Left lobe of liver (tissue), 2 donors: ENCODE measurements at regions not wholly inside any gene's neighbourhood (a gene's known extent, or its start where the extent isn't known, plus 50 kb on each side); places are given as distances from the start of the nearest gene placed in this dataset.

ENCODE experiments used
- ATAC-seq: fragments of 200-7000 bp; cut with Tn5 transposase; one replicate; pipeline ENCODE4 v1.9.1; 2020; ENCODE audit warnings: mild to moderate bottlenecking, moderate library complexity
- DNase-seq: peaks from one replicate; pipeline ENCODE4 v3.0.0-alpha.2; 2020; ENCODE audit warnings: low spot score
- donor health status: DM: no; HTN: no; CAD: no; lungs with moderate emphysema.
- donor health status: DM: no; HTN: yes; CAD: no.

- ATAC-seq (no peak), DNase-seq (no peak)
Measured at GRCh38 chrX:145630806-145631435, 186.7 kb upstream of the SLITRK2 start.

- ATAC-seq: no peak
- DNase-seq: no peak
Measured at GRCh38 chrX:145631461-145631951, 186.1 kb upstream of the SLITRK2 start.

GRCh38 chrX:145654486-145654885 is 163.1 kb upstream of the SLITRK2 start:
- DNase-seq (no peak), ATAC-seq (no peak)

- ATAC-seq (no peak), DNase-seq (no peak)
Measured at GRCh38 chrX:145673841-145674240, 143.8 kb upstream of the SLITRK2 start.

GRCh38 chrX:145677109-145677817 is 140.4 kb upstream of the SLITRK2 start:
- DNase-seq: no peak
- ATAC-seq: no peak

GRCh38 chrX:145682518-145683298 is 134.9 kb upstream of the SLITRK2 start:
- ATAC-seq: no peak
- DNase-seq: no peak

GRCh38 chrX:145687146-145687545 is 130.5 kb upstream of the SLITRK2 start:
- ATAC-seq (no peak), DNase-seq (no peak)

- DNase-seq (no peak), ATAC-seq (no peak)
Measured at GRCh38 chrX:145687707-145688106, 129.9 kb upstream of the SLITRK2 start.

GRCh38 chrX:145694048-145694447 is 123.6 kb upstream of the SLITRK2 start:
- ATAC-seq: no peak

GRCh38 chrX:145715641-145716138 is 101.9 kb upstream of the SLITRK2 start:
- DNase-seq: no peak

More at GRCh38 chrX:145694048-145694447, 123.6 kb upstream of the SLITRK2 start:
- no peak for DNase-seq

GRCh38 chrX:145716226-145716625 is 101.4 kb upstream of the SLITRK2 start:
- DNase-seq (no peak), ATAC-seq (no peak)

More at GRCh38 chrX:145715641-145716138, 101.9 kb upstream of the SLITRK2 start:
- ATAC-seq: no peak

- no peak for DNase-seq
- no peak for ATAC-seq
Measured at GRCh38 chrX:145727476-145727875, 90.2 kb upstream of the SLITRK2 start.

GRCh38 chrX:145729635-145730034 is 88.0 kb upstream of the SLITRK2 start:
- ATAC-seq (no peak), DNase-seq (no peak)

GRCh38 chrX:145735036-145735435 is 82.6 kb upstream of the SLITRK2 start:
- DNase-seq: no peak
- no peak for ATAC-seq

GRCh38 chrX:145751943-145752342 is 65.7 kb upstream of the SLITRK2 start:
- ATAC-seq: no peak
- no peak for DNase-seq
